GM12892 (cell line): ENCODE measurements at regions not wholly inside any gene's neighbourhood (a gene's known extent, or its start where the extent isn't known, plus 50 kb on each side); places are given as distances from the start of the nearest gene placed in this dataset.

Experiments
- POLR2A ChIP-seq: IDR thresholded peaks from 2 replicates; pipeline ENCODE4 v1.6.1; 2011; ENCODE audit warnings: low read depth, low read length, control low read depth
- POLR2AphosphoS5 ChIP-seq: IDR thresholded peaks from 2 replicates; pipeline ENCODE4 v1.6.1; 2011; ENCODE audit warnings: low read depth, low read length, control low read depth
- TAF1 ChIP-seq: IDR thresholded peaks from 2 replicates; pipeline ENCODE4 v1.6.1; 2011; ENCODE audit warnings: low read depth, mild to moderate bottlenecking, control low read depth, low read length, borderline replicate concordance

DNA sequence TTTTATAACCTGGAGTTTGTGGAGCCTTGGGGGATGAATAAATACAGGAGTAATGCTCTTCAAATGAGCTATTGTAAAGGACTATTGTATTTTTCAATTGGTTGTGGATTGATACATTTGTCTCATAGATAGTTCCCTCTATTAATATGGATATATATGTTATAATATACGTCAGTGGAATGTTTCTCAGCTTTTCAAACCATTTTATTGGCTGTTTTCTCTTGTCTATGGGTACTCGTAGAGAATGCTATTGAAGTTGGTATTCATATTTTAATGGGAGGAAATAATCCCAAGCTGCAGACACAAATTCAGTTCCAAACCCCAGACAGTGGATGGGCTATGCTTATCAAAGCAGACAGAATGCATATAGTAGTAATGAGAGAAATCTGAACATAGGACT, 181.8 kb upstream of the DAB2 start:
- no peak for TF ChIP-seq POLR2A
- TF ChIP-seq TAF1, result no peak
- no peak for TF ChIP-seq POLR2AphosphoS5
